ENCODE measurements at regions not wholly inside any gene's neighbourhood (a gene's known extent, or its start where the extent isn't known, plus 50 kb on each side); places are given as distances from the start of the nearest gene placed in this dataset.
"Not testable (repeated sequence)": the region's sequence is repeated elsewhere in the genome, so short reads cannot be mapped to it uniquely, and the experiment has no call there.

DNA sequence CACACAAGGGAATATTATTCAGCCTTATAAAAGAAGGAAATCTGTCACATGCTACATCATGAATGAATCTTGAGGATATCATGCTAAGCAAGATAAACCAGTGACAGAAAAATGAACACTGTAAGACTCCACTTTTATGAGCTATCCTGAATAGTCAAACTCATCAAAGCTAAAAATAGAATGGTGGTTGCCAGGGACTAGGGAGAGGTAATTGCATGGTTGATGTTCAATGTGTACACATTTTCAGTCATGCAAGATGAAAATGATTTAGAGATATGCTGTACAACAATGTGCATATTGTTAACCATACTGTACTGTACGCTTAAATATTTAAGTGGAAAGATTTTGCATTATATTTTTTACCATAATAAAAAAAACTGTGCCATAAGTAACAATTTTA, 1349.1 kb downstream of the XPNPEP1 start:
- DNase-seq: no peak

DNA sequence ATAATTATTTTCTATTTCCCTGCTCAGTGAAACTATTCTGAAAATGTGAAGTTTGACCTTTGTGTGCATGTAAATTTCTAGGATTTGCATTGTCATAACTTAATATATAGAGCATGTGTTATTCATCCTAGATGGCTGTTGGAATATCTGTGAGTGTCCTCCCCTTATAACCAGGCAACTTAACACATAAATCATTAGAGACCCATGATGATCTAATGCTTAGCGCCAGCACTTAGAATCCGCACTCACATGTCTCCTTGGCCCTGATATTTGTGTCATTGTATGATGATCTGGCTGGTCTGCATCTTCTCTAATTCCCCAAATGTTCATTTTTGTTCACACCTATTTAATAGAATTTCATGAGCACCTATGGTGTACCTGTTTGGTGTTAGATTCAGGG, 1354.5 kb downstream of the XPNPEP1 start:
- no peak for DNase-seq

DNA sequence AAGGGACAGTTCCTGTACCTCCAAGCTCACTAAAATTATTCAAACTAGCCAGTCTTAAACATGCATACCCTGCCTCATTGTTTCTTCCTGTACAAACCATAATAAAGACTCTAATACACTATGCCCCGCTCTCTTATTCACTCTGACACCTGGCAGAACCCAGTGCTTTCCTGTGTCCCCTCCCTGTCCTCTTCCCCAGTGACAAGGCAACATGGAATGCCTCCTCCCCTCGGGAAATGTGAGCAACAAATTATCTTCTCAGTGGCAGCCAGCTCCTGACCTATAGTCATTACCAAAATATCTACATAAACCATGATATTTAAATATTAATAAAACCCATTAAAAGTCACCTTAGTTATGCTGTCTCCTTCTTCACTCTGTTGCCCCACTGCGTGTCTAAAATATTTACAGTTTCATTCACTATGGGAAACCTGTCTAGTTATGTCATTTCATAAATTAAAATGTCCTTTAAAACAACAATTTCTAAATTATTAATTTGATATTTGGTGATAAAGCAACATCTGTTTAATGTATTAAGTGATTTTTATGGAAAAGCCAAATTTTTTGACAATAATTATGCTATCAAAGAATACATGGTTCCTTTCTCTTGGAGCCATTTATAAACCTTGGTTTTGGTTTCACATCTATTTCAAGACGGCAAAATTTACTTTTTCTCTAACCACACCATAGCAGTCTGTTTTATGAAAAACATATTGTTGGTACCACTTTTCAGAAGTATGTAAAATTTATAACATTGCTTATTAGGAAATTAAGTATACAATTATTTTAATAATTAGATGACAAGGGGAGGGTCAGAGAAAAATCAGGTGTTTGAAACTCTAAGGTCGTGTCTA, 1355.2 kb downstream of the XPNPEP1 start:
- DNase-seq: no peak

DNA sequence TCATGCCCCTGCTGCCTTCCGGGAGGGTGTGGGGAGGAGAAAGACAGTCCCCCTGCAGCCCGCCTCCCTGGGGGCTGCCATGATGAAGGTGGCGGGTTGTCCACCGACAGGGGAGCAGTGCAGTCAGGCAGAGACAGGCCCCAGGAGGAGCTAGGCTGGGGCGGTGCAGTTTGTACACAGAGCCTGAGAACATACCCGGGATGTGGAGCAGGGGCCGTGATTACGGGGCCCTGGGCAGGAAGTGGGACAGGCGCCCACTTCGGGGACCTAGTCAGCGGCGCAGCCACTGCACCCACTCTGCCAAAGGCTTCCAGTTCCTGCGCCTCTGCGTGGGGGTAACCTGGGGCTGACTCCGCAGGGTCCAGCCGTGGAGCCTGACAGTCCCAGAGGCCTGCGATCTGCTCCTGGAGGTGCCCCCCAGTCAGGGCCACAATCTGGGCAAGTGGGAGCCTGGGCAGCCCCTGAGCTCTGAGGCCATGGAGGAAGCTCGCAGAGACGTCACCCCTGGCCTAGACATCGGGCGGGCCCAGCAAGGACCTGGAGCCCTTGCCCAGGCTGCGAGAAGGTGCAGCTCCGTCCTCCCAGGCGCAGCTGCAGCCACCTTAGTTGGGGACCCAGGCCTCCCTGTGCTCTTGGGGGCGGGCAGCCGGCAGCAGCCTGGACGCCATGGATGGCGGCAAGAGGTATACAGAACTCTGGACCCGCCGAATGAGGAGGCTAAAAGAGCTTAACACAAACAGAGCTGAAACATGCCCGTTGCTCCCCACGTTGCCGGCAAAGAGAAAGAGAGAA, 1356.8 kb downstream of the XPNPEP1 start:
- DNase-seq: no peak

DNA sequence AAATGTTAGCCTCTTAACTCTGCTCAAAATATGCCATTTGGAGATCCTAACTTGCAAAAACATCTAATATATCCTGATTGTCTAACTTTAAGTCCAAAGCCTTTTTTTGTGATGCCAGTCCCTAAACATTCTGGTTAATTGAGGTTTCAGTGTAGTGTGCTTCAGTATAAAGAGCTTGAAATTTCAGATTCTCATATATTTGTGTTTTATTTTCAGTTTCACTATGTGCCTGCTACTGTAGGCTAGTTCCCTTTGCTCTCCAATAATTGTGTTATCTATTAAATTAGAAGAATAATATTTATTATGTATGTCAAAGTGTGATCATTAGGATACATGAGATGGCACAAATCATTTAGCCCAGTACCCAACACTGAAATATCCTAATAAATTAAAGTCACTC, 1361.2 kb downstream of the XPNPEP1 start:
- DNase-seq: no peak

DNA sequence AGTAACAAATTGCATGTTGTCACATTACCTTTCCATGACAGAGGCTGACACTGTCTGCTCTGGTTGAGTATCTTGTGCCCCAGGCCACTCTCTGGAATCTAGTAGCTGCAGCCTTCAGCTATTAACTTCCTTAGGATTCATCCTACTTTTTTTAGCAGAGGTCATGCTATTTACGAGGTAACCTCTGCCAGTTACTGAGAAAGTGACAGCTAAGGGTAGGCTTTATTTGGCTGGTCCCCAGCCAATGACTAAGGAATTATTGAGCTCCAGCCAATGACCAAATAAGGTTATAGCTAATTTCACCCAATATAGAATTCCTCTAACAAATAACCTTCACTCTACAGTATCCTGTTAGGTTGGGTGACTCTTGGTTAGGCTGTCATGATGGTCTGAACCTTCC, 1361.7 kb downstream of the XPNPEP1 start:
- DNase-seq: no peak

DNA sequence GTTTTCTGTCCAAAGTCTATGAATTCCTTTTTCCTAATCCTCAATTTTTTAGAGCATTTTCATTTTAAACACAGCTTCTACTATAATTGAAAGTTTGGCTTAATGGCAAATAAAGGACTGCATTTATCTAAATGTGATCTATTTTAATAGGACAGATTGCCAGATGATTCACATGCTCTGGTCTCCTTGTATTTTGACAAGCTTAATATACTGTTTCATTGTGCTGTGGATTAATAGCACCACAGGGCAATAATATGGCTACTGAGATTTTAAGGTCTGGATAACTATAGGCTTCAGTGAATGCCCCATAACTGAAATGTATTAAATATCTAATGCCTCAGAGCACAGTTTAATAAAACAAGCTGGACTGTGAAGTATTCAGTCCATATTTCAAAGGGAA, 1362.8 kb downstream of the XPNPEP1 start:
- DNase-seq: no peak

DNA sequence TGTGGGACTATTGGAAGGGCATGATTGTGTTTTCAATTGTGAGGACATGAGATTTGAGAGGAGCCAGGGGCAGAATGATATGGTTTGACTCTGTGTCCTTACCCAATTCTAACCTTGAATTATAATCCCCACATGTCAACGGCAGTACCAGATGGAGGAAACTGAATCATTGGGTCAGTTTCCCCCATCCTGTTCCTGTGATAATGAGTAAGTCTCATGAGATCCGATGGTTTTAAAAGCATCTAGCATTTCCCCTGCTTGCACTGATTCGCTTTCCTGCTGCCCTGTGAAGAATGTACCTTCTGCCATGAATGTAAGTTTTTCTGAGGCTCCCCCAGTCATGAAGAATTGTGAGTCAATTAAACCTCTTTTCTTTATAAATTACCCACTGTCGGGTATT, 1367.1 kb downstream of the XPNPEP1 start:
- DNase-seq: no peak

DNA sequence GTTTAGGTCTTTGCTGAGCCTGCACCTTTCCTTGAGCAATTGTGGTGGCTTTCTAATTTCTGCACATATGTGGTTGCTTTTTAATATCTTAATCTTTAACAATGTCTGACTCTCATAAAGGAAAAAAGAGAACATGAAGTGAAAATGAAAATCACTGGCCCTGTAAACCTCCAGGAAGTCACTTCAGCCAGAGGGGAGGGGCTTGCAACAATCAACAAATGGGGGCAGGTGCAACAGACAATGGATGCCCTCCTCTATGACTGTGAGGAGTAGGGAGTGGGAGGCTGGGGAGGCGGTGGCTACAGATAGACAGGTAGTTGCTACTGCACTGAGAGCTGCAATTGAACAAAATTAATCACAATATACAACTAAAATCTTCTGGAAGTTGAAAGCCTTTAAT, 1377.4 kb downstream of the XPNPEP1 start:
- no peak for DNase-seq

DNA sequence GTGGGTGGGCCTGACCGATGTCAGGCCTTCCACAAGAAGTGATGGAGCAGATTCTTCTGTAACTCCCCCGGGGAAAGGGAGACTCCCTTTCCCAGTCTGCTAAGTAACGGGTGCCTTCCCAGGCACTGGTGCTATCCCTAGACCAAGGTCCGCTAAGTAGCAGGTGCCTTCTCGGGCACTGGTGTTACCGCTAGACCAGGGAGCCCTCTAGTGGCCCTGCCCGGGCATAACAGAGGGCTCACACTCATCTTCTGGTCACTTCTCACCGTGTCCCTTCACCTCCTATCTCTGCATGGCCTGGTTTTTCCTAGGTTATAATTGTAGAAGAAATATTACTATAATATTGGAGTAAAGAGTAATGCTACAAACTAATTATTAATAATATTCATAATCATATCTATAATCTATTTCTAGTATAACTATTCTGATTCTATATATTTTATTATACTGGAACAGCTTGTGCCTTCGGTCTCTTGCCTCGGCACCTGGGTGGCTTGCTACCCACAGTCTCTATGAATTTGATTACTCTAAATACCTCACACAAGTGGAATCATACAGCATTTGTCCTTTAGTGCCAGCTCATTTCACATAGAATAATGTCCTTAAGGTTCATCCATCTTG, 1378.7 kb downstream of the XPNPEP1 start:
- DNase-seq: peak; percentile 37 to 78

DNA sequence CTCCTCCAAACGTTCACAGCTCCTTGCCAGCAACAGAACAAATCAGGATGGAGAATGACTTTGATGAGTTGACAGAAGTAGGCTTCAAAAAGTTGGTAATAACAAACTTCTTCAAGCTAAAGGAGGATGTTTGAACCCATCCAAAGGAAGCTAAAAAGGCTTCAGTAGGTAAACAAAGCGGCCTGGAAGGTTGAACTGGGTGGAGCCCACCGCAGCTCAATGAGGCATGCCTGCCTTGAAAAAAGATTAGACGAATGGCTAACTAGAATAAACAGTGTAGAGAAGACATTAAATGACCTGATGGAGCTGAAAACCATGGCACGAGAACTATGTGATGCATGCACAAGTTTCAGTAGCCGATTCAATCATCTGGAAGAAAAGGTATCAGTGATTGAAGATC, 1369.0 kb upstream of the SORCS1 start:
- not testable (repeated sequence) for DNase-seq

DNA sequence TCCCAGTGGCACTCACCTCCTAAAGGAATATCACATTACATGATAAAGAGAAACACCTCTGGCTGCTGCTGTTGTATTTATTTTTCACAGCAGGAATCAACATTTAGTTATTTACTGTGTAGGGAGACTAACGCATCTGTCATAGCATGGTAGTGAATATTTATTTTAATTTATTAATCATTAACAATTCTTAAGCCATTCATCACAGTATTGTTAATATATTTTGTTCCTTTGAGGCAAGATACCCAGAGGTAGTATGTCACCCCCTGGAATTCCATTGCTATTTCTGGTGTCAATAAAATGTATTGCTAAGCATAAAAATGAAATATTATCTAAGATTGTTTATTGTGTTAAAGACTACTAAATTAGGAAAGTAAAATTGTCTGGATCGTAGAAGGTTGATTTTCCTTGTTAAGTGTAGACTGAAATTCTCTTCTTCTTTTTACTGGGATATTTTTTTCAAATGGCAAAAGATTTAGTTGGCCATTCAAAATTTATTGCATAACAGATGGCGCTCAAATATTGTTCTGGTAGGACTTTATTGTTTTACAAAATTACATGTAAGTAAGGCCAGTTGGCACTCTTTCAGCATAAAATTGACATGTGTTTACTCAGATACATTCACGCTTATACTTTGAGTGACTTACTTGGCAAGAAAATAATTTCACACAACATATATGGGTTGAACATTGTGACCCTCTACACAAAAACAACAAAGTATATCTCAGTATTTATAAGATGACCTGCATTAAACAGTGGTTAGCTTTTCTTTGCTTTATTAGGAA, 1358.7 kb upstream of the SORCS1 start:
- no peak for DNase-seq

DNA sequence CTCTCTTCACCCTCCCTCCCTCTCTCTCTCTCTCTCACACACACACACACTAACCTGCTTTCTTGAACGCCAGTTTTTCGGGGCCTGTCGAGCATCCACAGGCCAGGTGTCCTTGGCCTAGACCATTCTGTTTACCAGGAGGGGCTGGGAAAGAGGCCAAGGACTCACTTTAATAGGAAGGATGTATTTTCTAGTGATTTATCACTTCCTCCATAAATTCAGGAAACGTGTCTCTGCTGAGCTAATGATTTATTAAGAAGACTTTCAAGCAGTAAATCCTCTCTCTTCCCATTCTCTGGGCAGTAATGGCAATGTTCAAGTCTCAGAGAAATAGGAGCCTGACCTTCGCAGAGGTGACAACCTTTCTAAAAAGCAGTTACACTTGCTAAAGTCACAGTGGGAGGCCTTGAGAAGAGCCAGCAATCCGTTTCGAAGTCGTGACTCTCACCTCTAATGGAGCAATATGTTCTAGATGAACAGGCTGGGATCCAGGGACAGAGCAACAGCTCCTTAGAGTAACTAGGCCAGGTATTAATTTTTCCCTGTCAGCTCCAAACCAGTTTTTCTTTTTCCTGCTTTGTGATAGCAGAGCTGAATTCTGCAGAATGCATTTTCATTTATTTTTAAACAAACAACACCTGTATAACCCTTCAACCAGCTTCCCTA, 1357.5 kb upstream of the SORCS1 start:
- no peak for DNase-seq

DNA sequence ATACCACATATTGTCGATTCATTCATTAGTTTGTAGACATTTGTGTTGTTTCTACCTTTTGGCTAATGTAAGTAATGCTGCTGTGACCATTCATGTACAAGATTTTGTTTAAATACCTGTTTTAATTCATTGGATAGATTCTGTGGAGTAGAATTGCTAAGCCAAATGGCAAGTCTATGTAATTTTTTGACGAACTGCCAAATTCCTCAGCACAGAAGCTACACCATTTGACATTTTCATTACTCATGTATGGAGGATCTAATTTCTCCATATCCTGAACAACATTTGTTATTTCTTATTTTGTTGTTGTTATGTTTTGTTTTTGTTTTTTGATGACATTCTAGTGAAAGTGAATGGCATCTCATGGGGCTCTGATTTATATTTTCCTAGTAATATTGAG, 1351.3 kb upstream of the SORCS1 start:
- DNase-seq: no peak

DNA sequence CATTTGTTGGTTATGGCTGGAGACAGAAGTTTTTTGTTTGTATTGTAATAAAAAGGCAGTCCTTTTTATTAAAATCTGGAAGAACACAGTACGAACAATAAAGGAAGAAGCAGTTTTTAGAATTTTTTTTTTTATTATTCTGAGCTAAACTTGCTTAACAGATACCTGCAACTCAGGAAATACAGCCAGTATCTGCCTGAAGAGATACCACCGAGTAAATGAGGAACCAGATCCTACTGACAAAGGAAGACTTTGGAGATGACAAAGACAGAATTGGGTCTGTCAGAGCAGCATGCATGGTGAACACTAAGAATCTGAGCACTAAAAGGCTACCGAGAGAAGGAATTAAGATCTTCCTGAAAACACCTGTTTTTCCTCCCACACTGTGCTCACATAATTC, 1335.9 kb upstream of the SORCS1 start:
- DNase-seq: no peak

DNA sequence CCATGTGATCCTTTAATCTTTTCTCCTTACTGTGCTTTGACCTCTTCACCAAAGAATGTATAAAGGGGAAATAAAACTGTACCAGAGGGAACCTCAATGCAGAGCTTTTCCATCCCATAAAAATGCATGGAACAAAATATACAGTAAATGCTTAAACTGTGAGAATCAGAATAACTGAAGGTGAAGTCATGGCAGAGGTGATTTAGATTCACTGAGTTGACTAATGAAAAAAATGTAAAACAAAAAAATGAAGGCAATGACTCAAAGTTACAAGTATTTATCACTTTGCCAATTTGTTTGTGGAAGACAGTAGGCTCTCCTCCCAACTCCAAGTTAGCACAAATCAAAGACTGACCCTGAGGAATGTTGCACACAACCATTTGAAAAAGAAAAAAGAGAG, 1331.6 kb upstream of the SORCS1 start:
- DNase-seq: no peak

DNA sequence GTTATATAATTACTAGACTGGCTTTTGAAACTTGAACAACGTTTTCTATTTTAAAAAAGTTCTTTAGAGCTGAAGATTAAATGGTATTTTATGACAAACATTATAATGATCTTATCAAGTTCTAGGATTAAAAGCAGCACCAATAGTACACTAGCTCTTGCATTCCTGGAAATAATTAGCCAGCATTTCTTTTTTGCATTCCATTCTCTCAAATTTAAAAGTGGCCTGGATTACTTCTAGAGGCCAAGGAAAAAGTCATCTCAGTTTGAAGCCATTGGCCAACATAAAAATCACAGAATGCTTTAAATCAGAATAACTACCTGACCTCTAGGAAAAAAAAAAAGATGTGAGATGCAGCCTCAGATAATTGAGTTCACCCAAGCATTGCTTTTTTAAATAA, 1326.4 kb upstream of the SORCS1 start:
- no peak for DNase-seq

DNA sequence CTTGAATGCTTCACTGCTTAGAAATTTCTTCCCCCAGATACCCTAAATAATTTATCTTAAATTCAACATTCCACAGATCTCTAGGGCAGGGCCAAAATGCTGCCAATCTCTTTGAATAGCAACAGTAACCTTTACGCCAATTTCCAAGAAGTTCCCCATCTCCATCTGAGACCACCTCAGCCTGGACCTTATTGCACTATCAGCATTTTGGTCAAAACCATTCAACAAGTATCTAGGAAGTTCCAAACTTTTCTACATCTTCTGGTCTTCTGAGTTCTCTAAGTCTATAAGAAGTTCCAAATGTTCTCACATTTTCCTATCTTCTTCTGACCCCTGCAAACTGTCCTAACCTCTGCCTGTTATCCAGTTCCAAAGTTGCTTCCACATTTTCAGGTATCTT, 1306.9 kb upstream of the SORCS1 start:
- no peak for DNase-seq

DNA sequence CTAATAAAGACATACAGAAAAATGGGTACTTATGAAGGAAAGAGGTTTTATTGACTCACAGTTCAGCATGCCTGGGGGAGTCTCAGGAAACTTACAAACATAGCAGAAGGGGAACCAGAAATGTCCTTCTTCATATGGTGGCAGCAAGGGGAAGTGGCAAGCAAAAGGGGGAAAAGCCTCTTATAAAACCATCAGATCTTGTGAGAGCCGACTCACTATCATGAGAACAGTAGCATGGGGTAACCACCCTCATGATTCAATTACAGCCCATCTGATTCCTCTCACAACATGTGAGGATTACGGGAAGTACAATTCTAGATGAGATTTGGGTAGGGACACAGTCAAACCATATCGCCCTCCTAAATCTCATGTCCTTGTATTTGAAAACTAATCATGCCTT, 1305.4 kb upstream of the SORCS1 start:
- DNase-seq: peak; percentile 30 to 63

DNA sequence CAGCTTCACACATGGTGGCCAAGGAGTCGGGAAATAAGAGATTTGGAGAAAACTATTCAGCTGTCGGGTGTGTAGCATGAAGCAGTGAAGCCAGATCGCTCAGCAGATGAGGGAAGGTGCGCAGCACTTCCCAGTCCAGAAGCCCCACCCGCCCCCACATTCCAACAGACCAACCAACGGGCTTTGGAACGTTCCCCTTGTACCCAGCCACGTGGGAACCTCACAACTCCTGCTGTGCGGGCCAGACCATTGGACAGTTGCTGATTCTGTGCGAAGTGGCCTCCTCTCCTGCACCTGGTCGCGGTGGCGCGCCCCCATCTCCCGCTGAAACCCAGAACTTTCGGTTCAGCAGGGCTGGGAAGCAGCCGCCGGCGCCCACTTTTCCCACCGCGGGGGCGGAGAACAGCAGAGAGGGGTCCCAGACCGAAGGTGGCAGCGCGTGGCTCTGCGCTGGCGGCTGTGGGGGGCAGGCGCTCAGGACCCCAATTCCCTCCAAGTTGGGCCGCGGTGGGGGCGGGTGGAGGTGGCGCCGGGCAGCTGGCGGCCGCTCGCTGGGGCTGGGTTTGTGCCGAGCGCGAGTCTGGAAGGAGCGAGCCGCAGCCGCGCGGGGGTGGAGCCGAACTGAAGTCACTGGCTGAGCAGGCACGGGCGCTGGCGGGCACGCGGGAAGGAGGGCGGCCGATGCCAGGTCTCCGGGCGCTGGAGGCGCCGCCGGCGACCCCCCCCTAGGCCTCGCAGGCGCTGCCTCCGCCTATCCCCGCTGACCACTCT, 1301.5 kb upstream of the SORCS1 start:
- DNase-seq: peak in 1 of 2 donors; percentile 17

DNA sequence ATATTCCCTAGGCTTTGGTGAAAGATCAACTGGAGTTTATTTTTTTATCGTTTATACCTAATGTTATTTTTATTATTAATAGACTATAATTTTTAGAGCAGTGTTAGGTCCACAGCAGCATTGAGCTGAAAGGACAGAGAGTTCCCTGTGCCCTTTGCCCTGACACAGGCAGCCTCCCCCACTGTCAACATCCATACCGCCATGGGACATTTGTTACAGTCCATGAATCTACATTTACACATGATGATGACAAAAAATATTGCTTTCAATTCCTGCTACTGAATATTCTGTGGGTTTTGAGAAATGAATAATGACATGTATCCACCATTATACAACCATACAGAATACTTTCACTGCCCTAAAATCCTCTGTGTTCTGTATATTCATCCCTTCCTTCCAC, 1297.5 kb upstream of the SORCS1 start:
- peak in 1 of 2 donors; percentile 9 for DNase-seq

DNA sequence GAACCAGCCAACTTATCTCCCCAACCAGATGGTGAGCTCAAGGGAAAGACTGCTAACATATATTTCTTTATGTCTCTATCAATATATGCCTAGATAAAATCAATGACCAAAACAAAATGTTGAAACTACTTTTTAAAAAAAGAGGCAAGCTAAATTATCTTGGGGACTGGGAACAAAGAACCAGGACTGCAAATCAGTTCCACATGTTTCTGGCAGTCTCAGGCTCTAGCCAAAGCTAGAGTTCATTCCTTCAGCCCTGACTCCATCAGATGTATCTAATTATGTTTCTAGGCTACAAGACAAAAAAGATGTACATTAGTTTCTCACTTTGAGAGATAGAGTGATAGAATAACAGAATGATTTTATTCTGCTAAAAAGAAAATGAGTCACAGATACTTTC, 1290.3 kb upstream of the SORCS1 start:
- DNase-seq: no peak
